Fibroblast of skin of scalp (primary cell): ENCODE measurements at regions not wholly inside any gene's neighbourhood (a gene's known extent, or its start where the extent isn't known, plus 50 kb on each side); places are given as distances from the start of the nearest gene placed in this dataset.

Experiments used
- DNase-seq: peaks from one replicate; pipeline ENCODE4 v3.0.0-alpha.2; 2013

- no peak for DNase-seq
Observed at GRCh38 chr17:70525961-70526360, 356.6 kb downstream of the KCNJ2 start.

GRCh38 chr17:70527364-70527888, 358.1 kb downstream of the KCNJ2 start:
- DNase-seq: no peak

- DNase-seq: no peak
Observed at GRCh38 chr17:70533427-70533826, 364.1 kb downstream of the KCNJ2 start.

- no peak for DNase-seq
Observed at GRCh38 chr17:70535986-70536385, 366.7 kb downstream of the KCNJ2 start.

GRCh38 chr17:70539132-70539924, 370.0 kb downstream of the KCNJ2 start:
- DNase-seq: no peak

GRCh38 chr17:70542876-70543275, 373.5 kb downstream of the KCNJ2 start:
- no peak for DNase-seq

- no peak for DNase-seq
Observed at GRCh38 chr17:70544317-70544716, 375.0 kb downstream of the KCNJ2 start.

- peak; percentile 46 for DNase-seq
Observed at GRCh38 chr17:70552230-70552981, 383.1 kb downstream of the KCNJ2 start.

- DNase-seq: no peak
Observed at GRCh38 chr17:70552982-70553334, 383.6 kb downstream of the KCNJ2 start.

- no peak for DNase-seq
Observed at GRCh38 chr17:70555723-70556122, 386.4 kb downstream of the KCNJ2 start.

- DNase-seq: no peak
Observed at GRCh38 chr17:70558821-70559220, 389.5 kb downstream of the KCNJ2 start.

GRCh38 chr17:70560471-70560870, 391.1 kb downstream of the KCNJ2 start:
- no peak for DNase-seq

GRCh38 chr17:70562137-70562536, 392.8 kb downstream of the KCNJ2 start:
- DNase-seq: no peak

GRCh38 chr17:70563281-70563820, 394.0 kb downstream of the KCNJ2 start:
- no peak for DNase-seq

- DNase-seq: no peak
Observed at GRCh38 chr17:70564006-70564620, 394.8 kb downstream of the KCNJ2 start.

- DNase-seq: no peak
Observed at GRCh38 chr17:70569128-70569527, 399.8 kb downstream of the KCNJ2 start.

- no peak for DNase-seq
Observed at GRCh38 chr17:70577456-70577855, 408.1 kb downstream of the KCNJ2 start.

- DNase-seq: no peak
Observed at GRCh38 chr17:70581459-70581858, 412.1 kb downstream of the KCNJ2 start.

- DNase-seq: no peak
Observed at GRCh38 chr17:70582777-70583176, 413.4 kb downstream of the KCNJ2 start.

GRCh38 chr17:70584255-70584654, 414.9 kb downstream of the KCNJ2 start:
- DNase-seq: no peak

- no peak for DNase-seq
Observed at GRCh38 chr17:70588003-70588402, 418.7 kb downstream of the KCNJ2 start.

GRCh38 chr17:70597774-70598173, 428.4 kb downstream of the KCNJ2 start:
- no peak for DNase-seq

- no peak for DNase-seq
Observed at GRCh38 chr17:70599198-70599597, 429.9 kb downstream of the KCNJ2 start.
